ENCODE measurements at regions not wholly inside any gene's neighbourhood (a gene's known extent, or its start where the extent isn't known, plus 50 kb on each side); places are given as distances from the start of the nearest gene placed in this dataset.
A peak's percentile ranks its signal among the peaks of the same experiment; 100 is the strongest.

- no peaks in the 10 kb centered on the region for H3K27me3 ChIP-seq (replicated peaks; ENCODE audit: control insufficient read depth, insufficient read depth, low read length)
- no peak overlapping the region for H3K4me3 ChIP-seq (replicated peaks; ENCODE audit: low read depth, low read length)
- TF ChIP-seq CTCF (IDR thresholded peaks at IDR 0.05; ENCODE audit: insufficient read depth, low read length, poor library complexity, severe bottlenecking): no peak
- H3K36me3 ChIP-seq (ENCODE audit: control insufficient read depth, insufficient read depth, low read length): no peaks in the 10 kb centered on the region
- no peak for DNase-seq (ENCODE audit: extremely low read depth, insufficient read length)
Measured at GRCh38 chr3:181276358-181276896, 286.9 kb upstream of the DNAJC19 start.

- H3K36me3 ChIP-seq (ENCODE audit: control insufficient read depth, insufficient read depth, low read length): no peaks in the 10 kb centered on the region
- no peaks in the 10 kb centered on the region for H3K27me3 ChIP-seq (replicated peaks; ENCODE audit: control insufficient read depth, insufficient read depth, low read length)
- no peak for TF ChIP-seq CTCF (IDR thresholded peaks at IDR 0.05; ENCODE audit: insufficient read depth, low read length, poor library complexity, severe bottlenecking)
- DNase-seq (ENCODE audit: extremely low read depth, insufficient read length): no peak
- no peak overlapping the region for H3K4me3 ChIP-seq (replicated peaks; ENCODE audit: low read depth, low read length)
Measured at GRCh38 chr3:181274025-181274424, 284.5 kb upstream of the DNAJC19 start.

GRCh38 chr3:181267312-181267711, 277.8 kb upstream of the DNAJC19 start:
- no peak for DNase-seq (ENCODE audit: extremely low read depth, insufficient read length)
- TF ChIP-seq CTCF (IDR thresholded peaks at IDR 0.05; ENCODE audit: insufficient read depth, low read length, poor library complexity, severe bottlenecking): no peak
- Histone ChIP-seq H3K27me3 (replicated peaks; ENCODE audit: control insufficient read depth, insufficient read depth, low read length) (no peaks in the 10 kb centered on the region), H3K4me3 (replicated peaks; ENCODE audit: low read depth, low read length) (no peak overlapping the region), H3K36me3 (ENCODE audit: control insufficient read depth, insufficient read depth, low read length) (no peaks in the 10 kb centered on the region)

GRCh38 chr3:181265750-181266333, 276.3 kb upstream of the DNAJC19 start:
- no peaks in the 10 kb centered on the region for H3K36me3 ChIP-seq (ENCODE audit: control insufficient read depth, insufficient read depth, low read length)
- DNase-seq (ENCODE audit: extremely low read depth, insufficient read length): no peak
- no peaks in the 10 kb centered on the region for H3K27me3 ChIP-seq (replicated peaks; ENCODE audit: control insufficient read depth, insufficient read depth, low read length)
- H3K4me3 ChIP-seq (replicated peaks; ENCODE audit: low read depth, low read length): peak overlapping the region; percentile 36
- TF ChIP-seq CTCF (IDR thresholded peaks at IDR 0.05; ENCODE audit: insufficient read depth, low read length, poor library complexity, severe bottlenecking): no peak

- no peak for TF ChIP-seq CTCF (IDR thresholded peaks at IDR 0.05; ENCODE audit: insufficient read depth, low read length, poor library complexity, severe bottlenecking)
- no peak overlapping the region for H3K4me3 ChIP-seq (replicated peaks; ENCODE audit: low read depth, low read length)
- DNase-seq (ENCODE audit: extremely low read depth, insufficient read length): no peak
Measured at GRCh38 chr3:181264486-181264885, 274.9 kb upstream of the DNAJC19 start.

GRCh38 chr3:181253796-181254195, 264.3 kb upstream of the DNAJC19 start:
- no peaks in the 10 kb centered on the region for H3K27me3 ChIP-seq (replicated peaks; ENCODE audit: control insufficient read depth, insufficient read depth, low read length)
- H3K36me3 ChIP-seq (ENCODE audit: control insufficient read depth, insufficient read depth, low read length): no peaks in the 10 kb centered on the region
- DNase-seq (ENCODE audit: extremely low read depth, insufficient read length): no peak
- TF ChIP-seq CTCF (IDR thresholded peaks at IDR 0.05; ENCODE audit: insufficient read depth, low read length, poor library complexity, severe bottlenecking): no peak
- H3K4me3 ChIP-seq (replicated peaks; ENCODE audit: low read depth, low read length): no peak overlapping the region

More at GRCh38 chr3:181264486-181264885, 274.9 kb upstream of the DNAJC19 start:
- H3K27me3 ChIP-seq (replicated peaks; ENCODE audit: control insufficient read depth, insufficient read depth, low read length): no peaks in the 10 kb centered on the region
- H3K36me3 ChIP-seq (ENCODE audit: control insufficient read depth, insufficient read depth, low read length): no peaks in the 10 kb centered on the region
